ENCODE measurements at regions not wholly inside any gene's neighbourhood (a gene's known extent, or its start where the extent isn't known, plus 50 kb on each side); places are given as distances from the start of the nearest gene placed in this dataset.

- Mint-ChIP-seq H3K9me3 (peaks cover 8% of the 10 kb centered on the region), H3K4me3 (no peak overlapping the region), H3K4me1 (no peaks in the 10 kb centered on the region), H3K27me3 (ENCODE audit: low read depth) (peaks cover 4% of the 10 kb centered on the region), H3K36me3 (peaks cover 3% of the 10 kb centered on the region), H3K27ac (no peak overlapping the region)
- DNase-seq (ENCODE audit: low spot score in 2 of 2, unreplicated experiment in 2 of 2) = peak; percentile 58 to 83
- peak; percentile 90 for TF ChIP-seq CTCF (IDR thresholded peaks at IDR 0.05; ENCODE audit: unreplicated experiment)
These were observed 58.4 kb upstream of the MYO3A start for GRCh38 chr10:25875556-25876165.

- Mint-ChIP-seq H3K4me1 (no peaks in the 10 kb centered on the region), H3K36me3 (no peaks in the 10 kb centered on the region), H3K27me3 (ENCODE audit: low read depth) (peaks cover 4% of the 10 kb centered on the region), H3K9me3 (no peaks in the 10 kb centered on the region), H3K4me3 (no peak overlapping the region), H3K27ac (no peak overlapping the region)
- no peak for DNase-seq (ENCODE audit: low spot score in 2 of 2, unreplicated experiment in 2 of 2)
- no peak for TF ChIP-seq CTCF (IDR thresholded peaks at IDR 0.05; ENCODE audit: unreplicated experiment)
These were observed 56.7 kb upstream of the MYO3A start for GRCh38 chr10:25877296-25877695.
